ENCODE measurements at regions not wholly inside any gene's neighbourhood (a gene's known extent, or its start where the extent isn't known, plus 50 kb on each side); places are given as distances from the start of the nearest gene placed in this dataset.

DNA sequence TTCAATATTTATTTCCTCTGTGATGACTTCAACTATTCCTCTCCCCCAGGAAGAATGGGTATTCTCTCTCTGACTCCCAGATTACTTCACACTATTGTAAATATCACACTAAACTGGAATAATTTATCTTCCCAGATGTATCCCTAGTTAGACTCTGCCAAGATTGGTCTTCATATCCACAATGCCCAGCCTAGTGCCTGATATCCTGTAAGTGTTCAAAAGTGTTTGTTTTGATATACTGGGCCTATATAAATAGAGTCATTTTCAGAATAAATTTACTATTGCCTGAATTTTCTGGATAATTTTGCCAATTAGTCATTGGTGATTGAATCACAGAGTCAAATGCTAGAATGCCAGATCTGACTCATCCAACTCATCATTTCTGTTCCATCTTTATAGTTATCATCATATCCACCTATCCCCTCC, 143.7 kb upstream of the TNC start:
- DNase-seq = no peak

DNA sequence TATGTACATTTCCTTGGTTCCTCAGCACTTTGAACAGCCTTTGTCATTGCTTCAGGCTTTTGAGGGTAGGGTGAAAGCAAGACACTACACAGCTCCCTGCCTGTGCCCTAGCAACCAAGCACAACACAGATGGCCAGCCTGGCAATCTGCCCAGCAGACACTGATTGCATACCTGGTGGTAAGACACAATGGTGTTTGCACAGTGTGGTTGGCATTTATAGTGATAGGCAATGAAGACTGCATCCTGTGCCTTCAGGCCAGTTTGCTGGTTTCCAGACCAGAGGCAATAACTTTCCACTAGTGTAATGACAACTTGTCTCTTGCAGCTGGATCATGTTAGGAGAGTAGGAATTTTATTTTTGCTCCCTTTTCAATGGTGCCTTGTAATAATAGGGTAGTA, 144.5 kb upstream of the TNC start:
- no peak for DNase-seq

DNA sequence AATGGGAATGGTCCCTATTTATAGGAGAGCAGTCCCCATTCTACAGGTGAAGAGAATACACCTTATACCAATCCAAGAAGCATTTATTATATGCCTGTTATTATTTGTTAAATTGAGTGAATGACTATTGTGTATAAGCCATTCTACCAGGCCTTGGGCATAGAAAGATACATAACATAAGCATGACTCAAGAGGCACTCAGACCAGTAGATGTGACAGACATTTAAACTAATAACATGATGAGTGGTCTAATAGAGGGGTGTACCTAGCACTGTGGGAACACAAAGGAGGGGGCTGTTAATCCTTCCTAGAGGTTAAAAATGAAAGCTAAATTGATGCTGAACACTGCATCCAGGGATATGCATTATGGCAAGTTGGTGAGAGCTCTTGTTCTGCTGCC, 145.0 kb upstream of the TNC start:
- no peak for DNase-seq

DNA sequence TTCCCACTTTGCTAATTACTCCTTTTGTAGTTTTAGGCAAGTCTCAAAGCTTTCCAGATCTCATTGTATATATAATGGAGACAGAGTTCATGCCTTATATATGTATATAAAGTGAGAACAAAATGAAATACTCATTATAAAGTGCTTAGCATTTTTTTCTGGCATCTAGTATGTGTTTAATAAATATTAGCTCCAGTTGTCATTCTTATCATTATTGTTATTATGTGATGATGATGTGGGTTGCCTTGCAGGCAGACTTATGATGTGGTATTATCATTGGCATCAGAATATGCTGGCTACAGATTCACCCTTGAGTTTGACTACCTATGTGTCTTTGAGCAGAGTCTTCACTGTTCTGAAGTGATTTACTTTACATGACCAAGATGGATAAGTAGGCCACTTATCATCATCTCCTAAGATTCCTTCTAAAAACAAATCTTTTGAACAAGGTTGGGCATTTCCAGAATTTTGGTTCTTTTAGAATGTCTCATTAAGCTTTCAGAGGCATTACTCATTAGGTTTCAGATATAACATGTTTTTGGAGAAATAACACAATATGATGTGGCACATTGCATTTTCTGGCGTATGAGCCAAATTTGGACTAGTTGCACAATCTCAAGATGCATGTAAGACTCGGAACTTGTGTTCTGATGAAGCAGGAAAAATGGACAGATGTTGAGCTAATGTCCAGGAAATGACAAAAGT, 145.6 kb upstream of the TNC start:
- no peak for DNase-seq

DNA sequence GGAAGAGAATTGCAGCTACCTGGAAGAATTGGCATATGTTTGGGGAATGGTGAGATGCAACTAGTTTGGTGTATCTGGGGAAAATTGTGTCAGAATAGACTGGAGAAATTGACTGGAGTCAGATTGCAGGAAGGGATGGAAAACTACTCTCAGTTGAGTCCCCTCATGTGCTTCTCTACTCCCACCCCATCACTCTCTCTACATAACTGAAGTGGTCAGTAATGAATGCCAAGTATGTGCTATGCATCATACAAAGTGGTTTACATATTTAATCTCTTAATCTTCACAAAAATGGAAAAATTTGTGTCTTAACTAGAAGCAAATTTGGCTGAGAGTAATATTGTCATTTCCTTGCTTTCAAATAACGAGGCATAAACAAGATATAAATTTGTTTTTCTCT, 146.4 kb upstream of the TNC start:
- no peak for DNase-seq

DNA sequence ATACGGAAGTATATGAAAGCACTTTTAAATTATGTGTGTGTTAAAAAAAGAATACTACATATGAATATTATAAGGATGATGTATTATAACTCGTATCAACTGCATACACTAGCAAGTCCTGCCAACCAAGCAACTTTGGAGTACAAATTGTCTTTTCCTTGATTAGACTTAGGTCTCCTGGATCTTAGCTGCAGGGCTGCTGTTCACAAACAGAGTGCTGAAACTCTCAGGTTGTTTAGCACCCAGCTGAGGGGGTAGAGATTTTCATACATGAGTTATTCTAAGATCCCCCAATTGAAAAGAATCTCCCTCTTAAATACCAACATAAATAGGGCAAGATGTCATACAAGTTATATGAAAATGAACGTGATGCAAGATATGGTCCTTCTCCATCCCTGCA, 149.8 kb upstream of the TNC start:
- no peak for DNase-seq

DNA sequence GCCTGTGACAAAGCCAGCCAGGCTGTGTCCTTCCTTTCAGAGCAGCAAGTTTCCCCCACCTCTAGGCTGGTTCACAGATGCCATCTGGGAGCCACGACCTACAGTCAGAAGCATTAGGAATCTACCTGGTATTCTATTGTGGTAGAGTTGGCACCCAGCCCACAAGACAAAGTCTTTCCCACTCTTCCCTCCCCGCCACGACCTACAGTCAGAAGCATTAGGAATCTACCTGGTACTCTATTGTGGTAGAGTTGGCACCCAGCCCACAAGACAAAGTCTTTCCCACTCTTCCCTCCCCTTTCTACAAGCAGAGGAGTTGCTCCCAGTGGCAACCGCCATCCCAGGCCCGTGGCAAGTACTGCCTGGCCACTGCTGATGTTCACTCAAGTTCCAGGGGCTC, 157.8 kb upstream of the TNC start:
- DNase-seq = no peak

DNA sequence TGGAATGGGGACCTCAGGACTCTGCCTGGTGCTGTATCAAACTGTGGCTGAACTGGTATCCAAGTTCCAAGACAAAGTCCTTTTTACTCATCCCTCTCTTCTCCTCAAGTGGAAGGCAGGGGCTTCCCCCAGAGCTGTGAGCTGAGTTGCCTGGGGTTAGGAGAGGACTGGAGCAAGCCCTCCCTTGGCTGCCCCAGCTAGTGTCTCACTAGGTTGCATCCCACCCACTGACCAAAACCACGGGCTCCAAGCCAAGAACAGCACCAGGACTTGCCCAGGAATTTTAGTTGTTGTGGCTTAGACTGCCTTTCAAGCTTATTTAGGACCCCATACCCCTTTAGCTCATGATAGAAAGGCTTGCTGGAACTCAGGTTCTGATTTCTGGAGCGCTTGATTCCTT, 158.7 kb upstream of the TNC start:
- DNase-seq = no peak

DNA sequence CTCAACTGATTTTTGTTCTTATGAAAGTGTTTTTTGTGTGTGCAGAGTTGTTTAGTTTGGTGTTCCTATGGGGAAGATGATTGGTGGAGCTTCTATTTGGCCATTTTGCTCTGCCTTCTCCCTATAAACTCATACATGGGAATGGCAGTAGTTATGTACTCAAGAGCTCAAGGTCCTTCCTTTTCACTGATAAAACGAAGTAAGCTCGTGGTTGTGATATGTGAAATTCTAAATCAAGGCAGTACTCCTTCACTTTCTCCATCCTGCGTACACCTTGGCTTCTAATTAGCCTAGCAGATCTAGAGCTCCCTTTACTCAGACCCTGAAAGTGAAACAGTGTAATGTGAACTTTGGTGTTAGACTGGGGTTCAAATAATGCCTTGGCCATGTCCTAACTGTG, 159.3 kb upstream of the TNC start:
- no peak for DNase-seq

DNA sequence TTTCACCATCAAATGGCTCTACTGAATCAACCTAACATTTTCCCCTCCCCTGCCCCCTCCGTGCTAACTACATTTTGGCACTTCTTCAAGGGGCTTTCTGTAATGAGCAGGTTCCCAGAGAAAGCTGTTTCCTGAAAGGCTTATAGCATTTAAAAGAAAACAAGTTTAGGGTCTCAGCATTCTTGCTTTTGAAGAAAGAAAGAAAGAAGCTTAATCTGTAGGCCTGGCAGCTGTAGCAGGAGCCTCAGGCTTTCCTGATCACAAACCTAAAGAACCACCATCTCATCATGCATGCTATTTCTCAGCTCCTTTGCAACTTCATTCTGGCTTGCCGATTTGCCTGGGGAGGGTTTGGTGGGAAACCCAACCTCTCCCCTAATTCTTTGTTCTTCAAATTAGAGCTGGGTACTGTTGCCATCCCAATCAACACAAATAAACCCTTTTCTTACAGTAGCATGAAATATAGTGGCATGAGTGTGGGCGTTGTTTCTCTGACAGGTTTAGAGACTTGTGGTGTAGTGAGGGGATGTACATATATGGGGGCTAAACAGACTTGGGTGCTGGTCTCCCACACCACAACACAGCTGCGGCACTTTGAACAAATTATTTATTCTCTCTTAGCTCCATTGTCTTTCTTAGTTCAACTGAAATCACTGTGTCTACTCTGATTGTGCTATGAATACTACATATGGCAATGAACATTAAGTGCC, 160.5 kb upstream of the TNC start:
- no peak for DNase-seq

DNA sequence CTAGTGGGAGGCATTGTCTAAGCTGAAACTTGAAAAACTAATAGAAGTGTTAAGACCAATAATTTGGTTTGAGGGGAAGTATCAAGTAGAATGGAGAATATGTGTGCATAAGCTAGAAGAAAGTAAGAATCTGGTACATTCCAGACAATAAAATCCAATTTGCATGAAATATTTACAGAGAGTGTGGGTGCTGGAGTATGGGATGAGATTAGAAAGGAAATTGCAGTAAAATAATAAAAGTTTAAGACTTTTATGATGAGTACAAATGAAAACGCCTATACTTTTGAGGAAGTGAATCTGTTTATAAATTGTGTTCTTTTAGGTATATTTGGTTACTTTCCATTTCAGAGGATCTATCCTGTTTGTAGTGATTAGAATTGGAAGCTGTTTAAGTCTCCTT, 165.4 kb upstream of the TNC start:
- DNase-seq = no peak

DNA sequence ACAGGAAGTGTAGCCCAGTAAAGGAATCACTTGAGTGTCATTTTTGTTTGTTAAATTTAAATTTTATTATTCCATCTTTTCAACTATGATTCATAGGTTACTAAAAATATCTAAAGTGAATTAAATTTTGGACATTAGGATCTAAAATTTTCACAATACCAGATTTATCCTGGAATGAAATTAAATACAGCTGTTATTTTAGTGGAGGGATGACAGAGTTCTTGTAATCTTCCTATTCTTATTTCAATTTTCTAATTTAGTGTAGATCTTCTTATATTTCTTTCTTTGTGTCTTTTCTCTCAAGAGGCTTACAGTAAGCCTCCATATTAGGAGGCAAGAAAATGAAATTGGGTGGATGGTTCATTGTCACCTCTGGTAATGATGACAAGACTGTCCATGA, 167.9 kb upstream of the TNC start:
- DNase-seq = no peak

DNA sequence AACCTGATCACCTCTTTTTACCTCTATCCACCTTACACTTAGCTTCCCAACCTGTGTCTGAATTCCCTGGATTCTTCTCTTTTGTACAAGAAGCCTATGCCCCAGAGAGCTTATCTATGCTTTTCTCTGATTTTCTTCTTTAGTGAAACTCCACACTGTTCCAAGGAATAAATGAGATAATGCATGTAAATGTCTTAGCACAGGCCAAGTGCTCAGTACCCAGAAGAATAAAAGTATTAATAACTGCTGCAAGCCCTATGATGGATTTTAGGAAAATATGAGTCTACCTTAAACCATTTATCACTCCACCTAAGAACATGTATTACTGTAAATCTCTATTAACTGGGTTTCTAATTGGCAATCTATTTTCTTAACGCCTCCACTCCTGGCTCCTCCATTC, 168.5 kb upstream of the TNC start:
- no peak for DNase-seq

DNA sequence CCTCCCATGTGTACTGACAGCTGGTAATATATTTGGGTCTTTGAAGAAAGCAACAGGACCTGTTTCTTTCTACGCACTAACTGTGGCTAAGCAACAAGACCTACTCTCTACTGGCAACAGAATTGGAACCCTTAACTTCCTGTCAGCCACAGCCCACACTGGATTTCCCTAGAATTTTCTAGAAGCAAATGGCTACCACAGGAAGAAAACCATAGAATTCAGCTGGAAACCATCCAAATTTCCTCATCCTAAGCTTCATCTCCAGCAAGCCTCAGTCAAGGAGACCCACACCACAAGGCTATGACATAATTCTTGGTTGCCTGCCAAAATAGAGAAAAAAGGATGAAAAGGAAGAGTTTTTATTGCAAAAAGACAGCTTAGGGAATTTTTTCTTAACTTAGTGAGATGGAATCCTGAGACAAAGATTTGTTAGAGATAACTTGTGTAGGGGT, 171.8 kb upstream of the TNC start:
- DNase-seq = no peak

DNA sequence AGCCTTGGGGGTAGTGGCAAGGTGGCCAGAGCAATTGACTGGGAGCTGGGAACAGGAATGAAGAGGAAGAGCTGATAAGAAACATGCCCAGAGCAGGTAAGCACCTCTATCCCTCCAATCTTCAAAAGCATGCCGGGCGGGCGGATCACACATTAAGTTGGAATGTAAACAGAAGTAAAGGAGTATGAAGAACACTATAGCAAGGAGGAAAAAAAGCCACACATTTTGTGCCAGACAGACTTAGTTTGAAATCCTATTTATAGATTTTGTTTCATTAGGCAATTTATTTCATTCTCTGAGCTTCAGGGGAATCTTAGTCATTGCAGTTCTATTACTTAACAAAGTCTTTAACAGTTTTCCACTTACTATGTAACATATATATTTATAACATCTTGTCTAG, 173.9 kb upstream of the TNC start:
- no peak for DNase-seq

DNA sequence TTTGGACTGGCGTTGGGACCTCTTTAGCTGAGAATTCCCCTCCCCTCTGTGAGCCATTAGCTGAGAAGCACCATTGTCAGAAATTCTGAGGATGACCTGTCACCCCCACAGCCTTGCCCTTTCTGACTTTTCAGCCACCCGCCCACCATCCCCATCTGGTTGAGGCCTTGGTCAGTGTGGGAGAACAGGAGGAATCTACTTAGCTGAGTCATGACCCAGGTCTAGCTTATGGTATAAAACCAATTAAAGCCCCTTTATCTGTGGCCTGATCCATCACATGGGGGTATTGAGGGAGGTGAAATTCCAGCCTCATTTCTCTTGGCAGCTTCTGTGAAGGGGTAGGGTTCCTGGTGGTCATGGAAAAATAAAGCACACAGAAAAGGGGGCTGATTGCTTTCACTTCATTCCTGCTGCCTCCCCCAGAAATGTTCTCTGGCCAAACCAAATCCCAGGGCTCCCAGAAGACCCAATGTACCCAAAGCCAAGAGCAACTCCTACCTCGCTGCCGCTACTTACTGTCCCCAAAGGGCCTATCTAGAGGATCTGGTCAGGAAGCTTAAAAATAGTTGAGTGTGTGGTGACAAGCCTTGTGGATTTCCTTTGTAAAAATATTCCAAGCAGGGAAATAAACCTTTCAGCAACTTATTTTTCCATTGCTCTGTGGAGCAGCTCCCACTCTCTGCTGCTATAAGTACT, 174.8 kb upstream of the TNC start:
- DNase-seq = no peak

DNA sequence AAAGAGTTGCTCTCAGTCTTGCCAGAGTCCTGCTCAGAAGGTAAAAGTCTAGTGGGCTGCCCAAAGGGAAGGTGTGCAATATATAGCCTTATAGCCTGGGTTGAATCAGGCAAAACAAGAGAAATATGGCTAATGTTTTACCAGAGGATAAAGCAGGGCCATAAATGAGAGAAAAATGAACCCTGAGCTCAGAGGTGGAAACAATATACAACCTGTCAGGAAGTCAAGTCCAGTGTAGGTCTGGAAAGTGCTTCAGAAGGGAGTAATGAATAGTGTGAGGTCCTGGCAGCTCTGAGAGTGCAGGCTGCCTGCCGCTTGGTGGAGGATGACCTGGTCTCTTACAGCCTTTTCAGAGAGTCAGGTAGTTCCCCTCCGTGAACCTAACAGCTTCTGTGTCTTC, 177.8 kb upstream of the TNC start:
- DNase-seq = no peak

DNA sequence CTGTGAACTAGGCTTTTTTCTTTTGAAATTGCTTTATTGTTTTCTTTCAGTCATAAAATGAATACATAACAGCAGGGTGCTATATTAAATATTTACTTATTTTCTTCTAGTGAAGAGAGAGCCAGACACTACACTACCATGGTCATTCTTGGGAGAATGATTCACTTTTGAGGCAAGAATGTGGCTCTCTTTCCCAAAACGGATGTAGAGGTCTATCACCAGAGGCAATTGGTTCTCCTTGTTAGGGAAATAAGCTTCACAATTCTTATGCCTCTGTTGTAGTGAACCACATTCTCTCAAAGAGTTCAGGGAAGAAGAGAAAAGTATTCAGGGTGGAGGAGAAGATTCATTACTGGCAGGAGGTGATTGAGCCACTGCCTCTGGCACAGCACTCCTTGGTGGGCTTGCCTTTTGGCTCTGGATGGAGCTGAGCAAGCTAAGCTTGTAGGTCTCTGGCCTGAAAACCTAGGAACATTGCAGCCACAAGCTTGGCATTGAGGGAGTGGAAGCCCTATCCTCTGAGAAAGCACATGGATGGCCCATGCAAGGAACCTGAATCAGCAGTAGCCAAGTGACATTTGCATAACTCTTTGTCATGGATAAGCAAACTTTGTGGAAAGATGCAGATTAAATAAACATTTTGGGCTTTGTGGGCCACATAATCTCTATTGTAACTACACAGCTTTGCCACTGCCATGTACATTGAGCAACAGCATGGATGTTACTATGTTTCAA, 179.0 kb upstream of the TNC start:
- no peak for DNase-seq

DNA sequence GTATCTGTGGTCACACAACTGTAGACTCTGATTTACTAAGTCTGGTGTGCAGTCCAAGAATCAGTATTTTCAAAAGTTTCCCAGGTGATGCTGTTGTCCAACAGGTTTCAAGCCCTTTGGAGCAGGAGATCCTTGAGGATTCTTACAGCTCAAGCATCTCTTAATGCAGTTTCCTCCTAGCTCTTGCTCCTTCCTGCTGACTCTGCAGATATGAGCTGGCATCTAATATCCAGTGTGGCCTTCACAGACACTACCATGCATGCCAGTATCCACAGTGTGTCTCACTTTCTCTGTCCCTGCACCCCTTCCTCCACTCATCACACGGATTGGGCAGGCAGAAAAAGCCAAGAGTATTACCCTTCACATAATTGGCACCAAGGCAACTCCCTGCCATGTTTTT, 182.2 kb upstream of the TNC start:
- no peak for DNase-seq

DNA sequence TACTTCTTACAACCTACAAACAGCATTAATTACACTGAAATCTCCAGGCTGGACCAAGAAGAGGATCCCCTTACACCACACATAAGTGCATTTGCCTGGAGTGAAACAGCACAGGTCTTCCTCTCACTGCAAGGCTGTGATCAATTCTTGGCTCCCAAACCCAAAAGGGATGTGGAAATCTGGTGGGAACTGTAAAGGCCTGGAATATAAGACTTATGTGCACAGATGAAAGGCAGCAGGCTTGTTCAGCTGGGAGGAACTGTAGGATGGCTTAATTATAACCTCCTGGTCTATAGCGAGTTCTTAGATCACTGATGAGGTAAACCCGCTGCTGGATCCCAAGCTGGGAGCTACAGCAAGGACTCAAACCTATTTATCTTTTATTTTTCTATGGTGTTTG, 182.9 kb upstream of the TNC start:
- no peak for DNase-seq

DNA sequence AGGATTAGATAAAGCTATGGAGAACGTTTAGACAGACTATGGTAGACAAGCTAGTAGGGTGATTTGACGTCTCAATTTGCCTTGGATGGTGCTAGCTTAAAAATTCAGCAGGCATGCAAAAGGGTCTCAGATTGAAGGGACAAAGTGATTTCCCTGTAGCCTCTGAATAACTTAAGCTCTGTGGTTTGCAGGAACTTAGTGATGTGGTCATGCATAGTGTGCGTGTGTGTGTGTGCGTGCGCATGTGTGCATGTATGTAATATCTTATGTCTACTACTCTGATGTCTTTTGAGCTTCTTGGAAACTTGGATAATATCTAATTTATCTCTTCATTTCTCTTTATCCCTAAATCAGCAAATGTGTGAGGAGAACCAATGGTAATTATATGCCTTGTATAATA, 183.6 kb upstream of the TNC start:
- DNase-seq = no peak

DNA sequence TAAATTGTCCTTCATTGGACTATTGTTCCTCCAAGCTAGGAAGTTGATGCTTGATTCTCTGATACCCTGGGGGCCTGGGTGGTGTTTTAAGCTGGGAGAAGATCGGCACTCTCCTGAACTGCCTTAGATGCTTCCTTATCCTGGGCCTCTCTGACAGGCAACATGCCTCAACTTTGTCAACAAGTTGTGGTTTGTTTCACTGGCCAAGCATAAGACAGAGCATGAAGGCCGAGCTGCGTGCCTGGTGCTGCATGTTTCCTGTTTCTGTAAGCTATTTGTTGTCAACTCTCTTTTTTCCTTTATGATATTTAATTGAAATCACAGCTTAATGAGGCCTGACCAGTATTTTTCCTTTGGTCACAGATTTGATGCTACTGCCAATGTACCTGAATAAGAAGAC, 187.6 kb upstream of the TNC start:
- DNase-seq = no peak

DNA sequence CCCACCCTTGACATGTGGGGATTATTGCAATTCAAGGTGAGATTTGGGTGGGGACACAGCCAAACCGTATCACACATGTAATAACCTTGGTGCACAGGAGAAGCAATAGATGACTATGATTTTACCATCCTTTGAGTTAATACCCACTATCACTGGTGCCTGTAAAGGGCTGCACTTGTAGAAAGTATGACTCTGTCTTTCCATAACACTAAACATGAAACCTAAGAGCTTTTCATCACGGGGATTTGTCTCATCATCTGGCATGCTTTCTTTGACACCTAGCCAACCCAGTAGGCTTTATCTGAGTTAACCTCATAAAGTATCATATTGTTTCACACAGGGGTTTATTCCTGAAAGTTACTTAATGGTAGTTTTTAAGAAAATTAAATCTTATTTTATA, 188.9 kb upstream of the TNC start:
- DNase-seq = no peak

DNA sequence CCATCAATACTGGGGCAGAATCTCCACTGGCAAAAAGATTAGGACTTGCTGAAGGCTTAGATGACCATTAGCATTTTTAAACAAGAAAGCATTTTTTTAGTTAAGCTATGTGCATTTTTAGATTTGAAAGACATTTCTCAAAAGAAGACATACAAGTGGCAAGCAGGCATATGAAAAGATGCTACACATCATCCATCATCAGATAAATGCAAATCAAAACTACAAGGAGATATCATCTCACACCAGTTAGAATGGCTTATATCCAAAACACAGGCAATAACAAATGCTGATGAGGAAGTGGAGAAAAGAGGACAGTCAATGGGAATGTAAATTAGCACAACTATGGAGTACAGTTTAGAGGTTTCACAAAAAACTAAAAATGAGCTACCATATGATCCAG, 195.6 kb upstream of the TNC start:
- DNase-seq = no peak

All from CD4-positive, alpha-beta T cell treated with Interleukin-4 for 4 hours (primary cell).